ENCODE measurements at regions not wholly inside any gene's neighbourhood (a gene's known extent, or its start where the extent isn't known, plus 50 kb on each side); places are given as distances from the start of the nearest gene placed in this dataset.
A peak's percentile ranks its signal among the peaks of the same experiment; 100 is the strongest.

GRCh38 chr18:78607784-78608183 lies 371.8 kb upstream of the SALL3 start:
- no peaks in the 10 kb centered on the region for H3K9me3 Mint-ChIP-seq
- H3K4me3 Mint-ChIP-seq, result no peak overlapping the region
- DNase-seq (ENCODE audit: low read depth, low spot score), result no peak

GRCh38 chr18:78610179-78610578 lies 369.4 kb upstream of the SALL3 start:
- TF ChIP-seq CTCF (conservative IDR thresholded peaks at IDR 0.05), result no peak
- Mint-ChIP-seq H3K27ac (ENCODE audit: unreplicated experiment) (peak overlapping the region; percentile 53), H3K36me3 (ENCODE audit: low read depth) (no peaks in the 10 kb centered on the region), H3K27me3 (ENCODE audit: low read depth) (no peaks in the 10 kb centered on the region), H3K4me1 (peaks cover 3% of the 10 kb centered on the region), H3K4me3 (no peak overlapping the region), H3K9me3 (no peaks in the 10 kb centered on the region)
- DNase-seq (ENCODE audit: low read depth, low spot score), result no peak

More at GRCh38 chr18:78607784-78608183, 371.8 kb upstream of the SALL3 start:
- H3K27me3 Mint-ChIP-seq (ENCODE audit: low read depth), result no peaks in the 10 kb centered on the region
- no peak overlapping the region for H3K27ac Mint-ChIP-seq (ENCODE audit: unreplicated experiment)
- no peak for TF ChIP-seq CTCF (conservative IDR thresholded peaks at IDR 0.05)
- no peaks in the 10 kb centered on the region for H3K36me3 Mint-ChIP-seq (ENCODE audit: low read depth)
- peaks cover 4% of the 10 kb centered on the region for H3K4me1 Mint-ChIP-seq

- Mint-ChIP-seq H3K4me1 (peaks cover 3% of the 10 kb centered on the region), H3K4me3 (no peak overlapping the region), H3K27ac (ENCODE audit: unreplicated experiment) (no peak overlapping the region), H3K36me3 (ENCODE audit: low read depth) (no peaks in the 10 kb centered on the region), H3K9me3 (peaks cover 3% of the 10 kb centered on the region), H3K27me3 (ENCODE audit: low read depth) (no peaks in the 10 kb centered on the region)
- no peak for DNase-seq (ENCODE audit: low read depth, low spot score)
- TF ChIP-seq CTCF (conservative IDR thresholded peaks at IDR 0.05), result no peak
Observed at GRCh38 chr18:78611201-78611800, 368.3 kb upstream of the SALL3 start.

GRCh38 chr18:78611869-78612268 lies 367.7 kb upstream of the SALL3 start:
- Mint-ChIP-seq H3K36me3 (ENCODE audit: low read depth) (peaks cover 5% of the 10 kb centered on the region), H3K9me3 (peaks cover 9% of the 10 kb centered on the region), H3K27me3 (ENCODE audit: low read depth) (no peaks in the 10 kb centered on the region), H3K27ac (ENCODE audit: unreplicated experiment) (no peak overlapping the region), H3K4me1 (peaks cover 3% of the 10 kb centered on the region), H3K4me3 (no peak overlapping the region)
- no peak for DNase-seq (ENCODE audit: low read depth, low spot score)
- TF ChIP-seq CTCF (conservative IDR thresholded peaks at IDR 0.05), result no peak

GRCh38 chr18:78612318-78612717 lies 367.3 kb upstream of the SALL3 start:
- peaks cover 11% of the 10 kb centered on the region for H3K9me3 Mint-ChIP-seq
- no peaks in the 10 kb centered on the region for H3K27me3 Mint-ChIP-seq (ENCODE audit: low read depth)
- H3K36me3 Mint-ChIP-seq (ENCODE audit: low read depth), result peaks cover 5% of the 10 kb centered on the region
- peaks cover 3% of the 10 kb centered on the region for H3K4me1 Mint-ChIP-seq
- DNase-seq (ENCODE audit: low read depth, low spot score), result no peak
- TF ChIP-seq CTCF (conservative IDR thresholded peaks at IDR 0.05), result no peak
- H3K27ac Mint-ChIP-seq (ENCODE audit: unreplicated experiment), result no peak overlapping the region
- no peak overlapping the region for H3K4me3 Mint-ChIP-seq

Measured in neural crest cell (in vitro differentiated cells).